Amniotic epithelial cell (primary cell): ENCODE measurements at regions not wholly inside any gene's neighbourhood (a gene's known extent, or its start where the extent isn't known, plus 50 kb on each side); places are given as distances from the start of the nearest gene placed in this dataset.
A peak's percentile ranks its signal among the peaks of the same experiment; 100 is the strongest.

Experiments used
- DNase-seq: peaks from one replicate; pipeline ENCODE4 v3.0.0-alpha.2; 2010; ENCODE audit warnings: low read depth

DNA sequence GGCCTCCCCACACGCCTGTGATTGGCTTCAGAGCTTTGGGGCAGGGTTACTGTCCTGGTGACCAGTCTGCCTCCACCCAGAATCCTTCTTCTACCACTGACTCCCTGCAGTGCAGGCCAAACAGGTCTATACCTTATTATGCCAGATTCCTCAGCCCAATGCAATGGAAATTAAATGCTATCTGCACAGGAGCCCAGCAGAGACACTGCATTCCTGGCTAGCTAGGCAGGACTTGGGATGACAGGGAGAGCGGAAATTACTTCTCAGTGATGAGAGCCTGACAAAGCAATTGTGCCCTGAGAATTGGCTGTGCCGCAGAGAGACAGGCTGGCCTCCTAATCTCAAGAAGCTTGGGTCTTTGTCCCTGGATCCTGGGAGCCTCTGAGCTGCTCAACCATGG is 143.8 kb upstream of the NCAM1 start:
- no peak for DNase-seq

DNA sequence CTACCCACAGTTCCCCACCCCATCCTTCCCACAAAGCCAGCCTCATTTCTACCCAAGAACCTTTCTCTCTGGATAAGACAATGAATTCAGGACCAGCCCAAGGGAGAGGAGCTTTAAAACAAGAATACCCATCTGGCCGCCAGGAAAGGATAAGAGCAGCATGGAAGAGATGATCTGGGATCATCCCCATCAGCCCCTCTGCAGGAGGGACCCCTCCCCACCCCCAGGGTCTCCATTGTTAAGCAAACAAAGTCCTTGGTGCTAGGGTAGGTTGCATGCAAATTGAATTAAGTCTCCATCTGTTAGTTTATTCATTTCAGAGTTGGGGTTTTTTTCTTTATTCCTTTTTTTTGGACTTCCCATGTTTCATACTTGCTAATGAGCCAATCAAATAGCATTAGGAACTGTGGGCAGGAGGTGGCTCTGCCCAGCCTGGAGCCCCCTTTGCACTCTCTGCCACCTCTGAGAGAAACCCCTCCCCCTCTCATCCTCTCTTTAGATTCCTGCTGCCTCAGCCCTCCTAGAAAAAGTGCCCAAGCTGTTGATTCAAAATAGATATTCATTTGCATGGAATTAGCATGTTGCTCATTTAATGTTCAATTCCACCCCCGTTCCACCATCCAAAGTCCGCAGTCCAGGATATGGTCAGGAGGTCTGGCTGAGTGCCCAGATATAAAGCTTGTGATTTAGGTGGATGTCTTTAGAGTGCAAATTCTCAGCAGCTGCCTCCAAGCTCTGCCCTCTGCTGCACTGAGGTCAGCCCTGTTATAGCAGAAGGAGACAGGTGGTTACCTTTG is 138.5 kb upstream of the NCAM1 start:
- DNase-seq = peak; percentile 16

DNA sequence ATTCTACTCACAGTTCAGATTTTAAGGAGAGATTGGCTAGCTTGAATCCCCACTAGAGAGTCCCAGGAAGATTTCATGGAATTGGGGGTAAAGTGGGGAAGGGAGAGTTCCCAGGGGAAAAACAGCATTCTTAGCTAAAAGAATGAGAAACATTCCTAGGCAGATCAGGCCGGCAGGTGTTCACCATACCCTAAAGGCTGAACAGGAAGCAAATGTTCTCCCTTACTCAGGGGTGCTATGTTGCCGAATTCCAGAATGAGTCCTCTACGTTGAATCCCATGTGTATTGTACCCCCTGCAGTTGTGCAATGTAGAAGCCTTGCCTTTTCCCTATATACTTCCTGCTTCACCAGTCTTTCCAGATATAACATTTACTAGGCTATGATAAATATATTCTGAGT is 135.2 kb upstream of the NCAM1 start:
- DNase-seq = no peak

DNA sequence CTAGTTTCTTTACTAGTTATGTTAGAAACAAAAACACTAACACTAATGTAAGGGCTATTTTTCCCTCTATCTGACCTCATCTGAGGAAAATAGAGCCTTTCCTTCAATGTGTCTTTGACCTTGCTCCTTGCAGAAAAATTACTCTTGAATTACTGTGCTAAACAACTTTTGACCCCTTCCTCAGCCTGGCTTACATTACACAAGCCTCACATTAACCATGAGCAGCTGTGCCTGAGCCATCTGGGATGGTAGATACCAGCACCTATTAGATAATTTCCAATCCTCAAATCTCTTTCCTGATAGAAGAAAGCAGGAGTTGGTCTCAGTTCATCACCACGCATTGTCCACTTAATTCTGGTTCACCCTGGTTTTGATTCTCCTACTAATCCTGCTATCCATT is 134.4 kb upstream of the NCAM1 start:
- DNase-seq = no peak

DNA sequence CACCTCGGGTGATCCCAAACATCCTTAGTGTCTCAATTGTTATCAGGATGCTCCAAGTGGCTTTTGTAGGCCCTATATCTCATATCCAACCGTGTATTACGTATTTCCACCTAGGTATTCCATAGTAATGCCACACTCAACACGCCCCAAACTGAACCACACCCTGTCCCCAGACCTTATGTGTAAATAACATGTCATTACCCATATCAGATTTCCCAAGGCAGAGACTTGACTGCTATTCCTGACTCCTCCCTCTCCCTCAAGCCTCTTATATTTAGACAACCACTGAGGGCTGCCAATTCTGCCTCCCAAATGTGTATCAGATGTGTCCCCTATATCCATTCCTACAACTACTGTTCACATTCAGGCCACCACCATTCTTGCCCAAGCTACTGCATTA is 132.8 kb upstream of the NCAM1 start:
- DNase-seq = no peak

DNA sequence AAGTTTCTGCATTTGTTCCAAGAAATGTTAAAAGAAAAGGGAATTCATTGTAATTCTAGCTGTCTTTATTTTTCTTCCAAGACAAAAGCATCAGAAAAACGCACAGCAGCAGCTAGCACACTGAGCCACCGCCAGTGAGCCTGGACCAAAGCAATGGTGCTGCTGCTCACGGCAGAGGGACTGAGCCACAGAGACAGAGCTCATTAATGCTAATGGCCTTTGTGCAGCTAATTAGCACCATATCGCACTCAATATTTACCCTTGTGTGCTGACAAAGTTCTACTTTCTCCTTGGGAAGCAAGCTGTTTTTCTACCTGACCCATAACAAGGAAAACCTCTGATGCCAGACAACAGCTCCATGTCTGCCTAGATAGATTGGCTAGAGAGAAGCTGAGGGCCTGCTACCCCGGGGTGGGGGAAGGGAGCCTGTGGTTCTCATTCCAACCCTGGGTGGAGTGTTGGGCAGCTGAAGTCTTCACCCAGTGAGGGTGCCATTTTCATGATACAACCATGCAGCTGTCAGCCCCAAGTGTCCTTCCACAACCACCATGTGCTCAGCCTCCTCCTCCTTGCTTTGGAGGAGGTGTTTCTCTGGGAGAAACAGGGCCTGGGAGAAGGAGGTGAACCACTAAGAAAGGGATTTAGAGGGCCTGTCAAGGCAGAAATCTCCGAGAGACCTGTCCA is 131.1 kb upstream of the NCAM1 start:
- no peak for DNase-seq

DNA sequence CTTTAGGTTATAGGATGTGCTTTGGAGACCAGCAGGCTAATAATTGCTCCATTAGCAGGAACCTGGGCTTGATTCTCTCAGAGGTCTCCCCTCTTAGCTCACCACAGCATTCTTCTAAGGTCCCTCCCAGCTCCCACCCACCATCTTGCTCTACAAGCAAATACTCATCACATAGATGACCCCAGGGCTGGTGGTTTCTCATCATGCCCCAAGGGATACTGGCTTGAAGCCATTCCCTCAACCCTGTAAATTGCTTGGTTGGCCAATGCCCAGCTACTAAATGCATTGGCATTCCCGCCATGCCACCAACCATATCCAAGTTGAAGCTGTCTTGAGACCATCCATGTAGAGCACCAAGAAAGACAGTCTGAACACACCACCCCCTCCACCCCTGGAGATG is 130.2 kb upstream of the NCAM1 start:
- DNase-seq = no peak

DNA sequence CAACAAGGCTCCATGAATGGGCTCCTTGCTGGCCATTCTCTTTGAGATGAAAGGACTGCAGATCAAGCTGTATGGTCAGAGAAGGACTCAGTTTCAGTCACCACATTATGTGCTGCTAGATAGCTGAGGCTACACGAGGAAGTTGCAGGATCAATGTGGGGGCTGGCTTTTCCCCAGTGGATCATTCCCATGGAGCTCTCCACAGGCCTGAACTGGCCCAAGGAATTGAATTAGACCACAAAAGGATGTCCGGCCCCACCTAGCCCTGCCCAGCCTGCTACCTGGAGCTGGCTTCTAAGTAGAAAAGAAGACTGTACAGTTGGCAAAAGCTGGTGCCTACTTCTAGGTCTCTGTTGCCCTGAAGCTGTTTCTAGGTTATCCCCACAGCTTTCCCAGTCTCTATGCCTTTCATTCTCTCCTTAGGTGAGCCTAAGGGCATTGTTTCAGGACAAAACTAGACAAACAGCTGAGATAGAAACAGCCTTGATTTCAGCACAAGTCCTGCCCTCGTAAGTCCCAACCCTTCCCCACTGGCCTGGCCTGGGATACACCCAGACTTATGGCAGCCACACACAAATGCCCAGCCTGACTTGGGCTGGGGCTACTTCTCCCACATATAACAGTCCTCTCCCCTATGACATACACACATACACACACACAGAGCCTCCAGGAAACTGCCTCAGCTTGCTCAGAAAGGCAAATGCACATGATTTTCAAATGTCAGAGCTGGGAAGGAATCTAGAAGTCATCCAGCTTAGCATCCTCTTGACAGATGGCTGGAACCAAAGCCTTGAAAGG is 129.1 kb upstream of the NCAM1 start:
- no peak for DNase-seq

DNA sequence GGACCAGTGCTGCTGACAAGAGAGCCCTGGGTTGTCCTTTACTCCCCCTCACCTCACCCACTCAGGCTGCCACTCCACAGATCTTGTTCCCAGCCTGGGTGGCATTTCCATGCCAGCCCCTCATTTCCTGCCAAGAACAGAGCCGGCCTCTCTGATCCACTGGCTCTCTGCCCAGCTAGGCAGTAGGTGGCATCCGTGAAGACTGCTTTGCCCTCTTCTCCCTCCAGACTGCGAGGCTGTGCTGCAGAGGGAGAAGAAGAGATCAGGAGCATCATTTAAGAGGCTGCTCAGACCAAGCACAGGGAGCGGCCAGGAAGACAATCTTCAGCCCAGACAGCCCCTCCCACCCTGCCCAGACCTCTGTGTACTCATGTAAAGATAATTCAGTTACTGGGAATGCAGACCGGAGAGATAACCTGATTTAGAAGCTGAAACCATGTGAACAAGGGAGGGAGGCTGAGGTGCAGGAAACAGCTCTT is 126.9 kb upstream of the NCAM1 start:
- DNase-seq = peak; percentile 27

DNA sequence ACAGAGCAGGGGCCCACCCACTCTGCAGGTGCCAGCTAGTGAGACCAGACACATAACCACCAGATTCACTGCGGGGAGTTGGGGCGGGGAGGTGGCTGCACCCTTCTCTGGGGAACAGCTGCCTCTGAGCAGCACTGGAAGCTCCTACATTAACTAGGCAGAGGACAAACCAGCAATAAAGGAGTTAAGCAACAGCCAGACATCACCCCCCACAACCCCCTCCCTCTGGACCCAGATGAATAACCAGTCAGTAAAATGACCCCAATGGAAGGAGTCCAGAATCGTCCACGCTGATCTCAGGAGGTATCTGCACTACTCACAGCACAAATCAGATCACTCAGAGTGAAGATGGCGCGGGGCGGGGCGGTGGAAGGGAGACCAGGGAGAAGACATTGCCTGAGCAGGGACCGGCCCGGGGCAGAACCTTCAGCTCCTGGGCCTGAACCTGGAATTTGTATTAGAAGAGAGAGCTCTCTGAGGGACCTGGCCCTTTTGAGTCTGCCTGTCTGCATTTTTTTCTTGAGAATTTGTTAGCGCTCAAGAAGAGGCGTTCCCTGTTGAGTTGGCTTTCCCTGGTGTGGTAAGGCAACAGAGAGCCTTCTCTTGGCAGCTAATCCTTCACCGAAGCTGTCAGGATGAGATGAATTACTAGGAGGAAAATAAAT is 125.5 kb upstream of the NCAM1 start:
- no peak for DNase-seq

DNA sequence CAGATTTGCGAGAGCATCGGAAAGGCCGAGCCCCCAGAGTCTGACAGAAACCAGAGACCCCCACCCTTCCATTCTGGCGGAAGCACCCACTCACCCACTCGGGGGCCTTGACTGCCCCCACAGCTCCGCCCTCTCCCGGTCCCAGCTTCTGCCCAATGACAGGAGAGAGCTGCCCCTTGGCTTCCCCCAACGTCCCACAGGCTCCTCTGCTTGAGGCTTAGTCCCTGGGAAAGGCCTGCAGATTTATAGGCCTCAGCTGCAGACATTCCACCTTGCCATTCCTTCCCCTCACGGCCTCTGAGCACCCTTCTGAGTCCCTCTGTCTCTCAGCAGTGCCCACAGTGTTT is 125.0 kb upstream of the NCAM1 start:
- DNase-seq = no peak

DNA sequence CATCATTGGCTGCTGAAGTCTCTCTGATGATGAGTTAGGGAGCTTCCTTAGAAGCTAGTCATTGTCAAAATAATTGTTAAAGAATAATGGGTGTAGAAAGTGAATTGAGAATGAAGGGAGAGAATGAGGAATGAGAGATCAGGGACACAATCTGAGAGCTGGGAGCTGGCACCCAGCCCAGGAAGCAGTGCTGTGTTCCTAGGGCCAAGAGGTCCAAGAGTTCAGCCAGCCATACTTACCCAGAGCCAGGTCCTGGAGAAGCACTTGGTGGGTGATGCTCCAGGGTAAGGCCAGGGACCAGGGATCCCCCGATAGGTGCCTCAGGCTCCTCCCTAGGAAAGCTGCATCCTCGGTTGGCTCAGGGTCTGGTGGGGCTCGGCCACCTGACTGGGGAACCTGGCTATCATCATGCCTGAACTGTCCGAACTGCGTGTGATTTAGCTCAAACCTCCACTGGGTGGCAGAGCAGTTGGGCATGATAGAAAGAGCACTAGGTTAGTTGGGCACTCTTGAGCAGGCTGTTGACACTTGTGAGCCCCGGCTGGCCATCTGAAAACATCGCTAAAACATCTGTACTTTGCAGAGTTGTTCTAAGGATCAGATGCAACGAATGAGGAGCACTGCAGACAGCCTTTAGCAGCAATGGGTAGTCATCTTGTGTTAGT is 123.9 kb upstream of the NCAM1 start:
- peak; percentile 10 for DNase-seq

DNA sequence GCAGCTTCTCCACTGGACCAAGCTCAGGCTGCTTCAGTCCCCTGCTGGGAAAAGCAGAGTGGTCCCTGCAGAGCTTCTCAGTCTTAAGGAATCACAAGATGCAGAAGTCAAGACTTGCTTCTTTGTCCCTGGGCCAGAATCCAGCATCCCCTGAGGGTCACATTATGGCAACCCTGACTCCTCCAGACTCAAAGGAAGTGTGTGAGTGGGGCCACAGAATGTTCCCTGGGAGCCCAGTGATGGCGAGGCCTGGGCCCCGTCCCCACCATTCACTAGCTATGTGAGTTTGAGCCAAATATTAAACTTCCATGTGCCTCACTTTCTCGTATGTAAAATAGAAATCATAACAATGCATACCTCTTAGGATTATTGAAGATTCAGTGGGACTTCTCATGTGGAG is 122.2 kb upstream of the NCAM1 start:
- no peak for DNase-seq

DNA sequence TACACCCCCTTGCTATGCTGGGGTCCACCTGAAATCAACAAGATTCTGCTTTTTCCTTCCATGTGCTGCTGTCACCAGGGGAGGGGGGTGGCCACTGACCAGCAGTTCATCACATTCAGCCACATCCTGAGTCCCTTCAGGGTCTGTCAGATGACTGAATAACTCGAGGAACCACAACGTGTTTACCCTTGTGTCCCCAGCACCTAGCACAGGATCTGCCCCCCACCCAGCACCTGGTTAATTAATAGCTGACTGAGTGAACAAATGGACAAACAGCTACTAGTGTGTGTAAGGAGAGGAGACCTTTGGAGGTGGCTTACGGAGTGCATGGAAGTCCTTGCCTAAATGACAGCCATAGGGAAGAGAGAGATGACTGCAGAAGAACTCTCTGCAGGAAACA is 119.5 kb upstream of the NCAM1 start:
- no peak for DNase-seq

DNA sequence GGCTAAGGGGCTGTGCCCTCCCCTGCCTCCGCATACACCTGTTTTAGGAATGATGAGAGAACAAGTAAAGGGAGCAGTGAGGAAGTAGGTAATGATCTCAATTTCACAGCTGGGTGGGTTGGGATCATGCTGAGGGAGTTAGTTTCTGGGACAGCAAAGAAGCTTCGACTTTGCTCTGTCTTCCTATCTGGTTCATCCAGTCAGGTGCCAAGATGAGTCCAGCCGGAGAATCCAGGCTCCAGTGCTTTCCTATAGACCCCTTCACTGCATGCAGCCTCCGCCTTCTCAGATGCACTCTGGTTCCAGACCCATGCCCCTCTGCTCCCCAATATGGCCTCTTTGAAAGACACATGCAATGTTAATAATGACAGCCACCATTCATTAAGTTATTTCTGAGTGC is 119.1 kb upstream of the NCAM1 start:
- no peak for DNase-seq

DNA sequence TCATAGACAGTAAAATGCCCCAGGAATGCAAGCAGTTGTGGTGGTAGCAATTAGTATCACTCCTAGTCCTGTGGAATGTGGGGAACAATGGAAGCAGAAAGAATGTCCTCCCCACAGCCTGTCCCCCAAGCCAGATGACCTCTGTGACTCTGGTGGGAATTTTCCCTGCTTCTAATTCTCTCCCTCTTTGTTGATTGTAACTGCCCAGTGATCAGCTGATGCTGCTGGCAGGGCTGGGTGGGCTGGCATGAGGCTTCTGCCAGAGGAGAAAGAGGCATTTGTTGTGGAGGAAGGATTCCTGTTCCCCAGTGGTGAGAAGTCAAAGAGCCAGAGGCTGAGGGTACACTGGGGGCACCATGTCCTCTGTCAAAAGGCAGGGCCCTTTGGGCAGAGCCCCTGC is 116.7 kb upstream of the NCAM1 start:
- DNase-seq = no peak

DNA sequence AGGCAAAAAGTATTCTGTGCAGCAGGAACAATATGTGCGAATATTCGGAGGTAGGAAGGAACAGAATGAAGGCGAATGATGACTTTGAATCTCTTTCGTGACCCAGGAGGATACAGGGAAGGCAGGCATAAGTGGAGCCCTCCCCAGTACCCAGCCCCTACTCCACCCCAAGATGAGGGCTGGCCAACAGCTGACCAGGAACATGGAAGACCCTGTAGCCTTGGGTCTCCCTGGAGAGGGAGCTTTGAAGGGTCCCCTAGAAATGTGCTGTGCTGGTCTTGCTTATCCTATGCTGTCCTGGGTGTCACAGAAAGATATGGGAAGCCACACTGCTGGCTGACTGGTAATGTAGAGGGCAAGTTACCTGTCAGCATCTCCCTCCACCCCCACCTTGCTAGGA is 113.7 kb upstream of the NCAM1 start:
- no peak for DNase-seq

DNA sequence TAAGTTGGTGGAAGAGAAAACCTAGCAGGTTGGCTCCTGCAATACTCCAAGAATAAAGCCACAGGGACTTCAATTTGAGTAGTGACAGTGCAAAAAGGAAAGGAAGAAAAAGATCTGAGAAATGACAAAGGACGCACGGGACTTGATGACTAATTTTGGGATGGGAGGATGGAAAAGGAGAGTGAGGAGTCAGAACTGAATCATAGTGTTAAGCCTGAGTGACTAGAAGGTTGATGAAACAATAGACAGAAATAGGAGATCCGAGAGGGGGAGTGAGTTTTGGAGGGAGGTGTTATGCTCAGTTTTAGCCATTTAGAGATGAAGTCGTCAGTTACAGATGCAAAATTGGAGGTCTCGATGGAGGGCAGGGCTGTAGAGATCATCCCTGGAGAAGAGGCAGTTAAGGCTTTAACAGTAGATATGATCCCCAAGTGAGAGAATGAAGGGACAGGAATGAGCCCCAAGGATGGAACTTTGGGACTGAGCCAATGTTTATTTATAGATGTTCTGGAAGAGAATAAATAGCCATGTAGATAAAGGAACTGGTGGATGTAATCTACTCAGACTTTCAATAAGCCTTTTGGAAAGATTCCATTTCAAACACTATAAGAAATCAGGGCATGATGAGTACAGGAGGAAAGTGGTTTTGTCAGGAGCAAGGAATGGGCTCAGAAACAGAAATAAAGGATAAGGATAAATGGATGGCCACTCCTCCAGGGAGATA is 108.9 kb upstream of the NCAM1 start:
- no peak for DNase-seq

DNA sequence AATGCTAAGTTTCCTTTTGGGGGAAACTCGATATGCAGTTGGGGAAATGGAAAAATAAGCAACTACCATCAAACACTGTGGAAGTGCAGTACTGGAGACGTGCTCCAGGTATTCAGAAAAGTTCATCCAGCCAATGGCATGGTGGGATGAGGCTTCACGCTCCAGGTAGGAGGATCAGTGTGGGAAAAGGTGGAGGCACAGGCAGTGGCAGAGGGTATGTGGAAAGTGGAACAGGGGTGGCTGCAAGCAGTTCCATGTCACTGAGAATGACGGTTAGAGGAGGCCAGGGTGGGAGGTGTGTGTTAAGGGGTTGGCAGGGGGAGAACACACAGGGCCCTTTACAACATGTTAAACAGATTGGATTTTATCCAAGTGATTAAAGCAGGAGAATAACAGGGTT is 105.1 kb upstream of the NCAM1 start:
- no peak for DNase-seq

DNA sequence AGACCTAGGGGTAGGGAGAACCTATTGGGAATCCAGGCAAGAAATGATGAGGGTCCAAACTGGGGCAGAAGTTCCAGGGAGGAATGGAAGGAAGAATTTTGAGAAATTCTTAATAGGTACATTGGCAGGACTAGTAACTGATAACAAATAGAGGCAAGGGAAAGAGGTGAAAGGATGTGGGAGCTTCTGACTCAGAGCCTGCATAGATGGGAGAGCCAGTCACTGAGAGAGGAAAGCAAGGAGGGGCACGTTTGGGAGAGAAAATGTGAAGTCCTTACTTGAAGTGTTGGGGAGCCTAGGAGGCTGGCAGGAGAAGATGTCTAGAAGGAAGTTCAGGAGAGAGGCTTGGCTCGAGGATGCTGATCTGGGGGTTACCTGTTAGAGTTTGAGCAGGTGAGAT is 104.6 kb upstream of the NCAM1 start:
- no peak for DNase-seq

DNA sequence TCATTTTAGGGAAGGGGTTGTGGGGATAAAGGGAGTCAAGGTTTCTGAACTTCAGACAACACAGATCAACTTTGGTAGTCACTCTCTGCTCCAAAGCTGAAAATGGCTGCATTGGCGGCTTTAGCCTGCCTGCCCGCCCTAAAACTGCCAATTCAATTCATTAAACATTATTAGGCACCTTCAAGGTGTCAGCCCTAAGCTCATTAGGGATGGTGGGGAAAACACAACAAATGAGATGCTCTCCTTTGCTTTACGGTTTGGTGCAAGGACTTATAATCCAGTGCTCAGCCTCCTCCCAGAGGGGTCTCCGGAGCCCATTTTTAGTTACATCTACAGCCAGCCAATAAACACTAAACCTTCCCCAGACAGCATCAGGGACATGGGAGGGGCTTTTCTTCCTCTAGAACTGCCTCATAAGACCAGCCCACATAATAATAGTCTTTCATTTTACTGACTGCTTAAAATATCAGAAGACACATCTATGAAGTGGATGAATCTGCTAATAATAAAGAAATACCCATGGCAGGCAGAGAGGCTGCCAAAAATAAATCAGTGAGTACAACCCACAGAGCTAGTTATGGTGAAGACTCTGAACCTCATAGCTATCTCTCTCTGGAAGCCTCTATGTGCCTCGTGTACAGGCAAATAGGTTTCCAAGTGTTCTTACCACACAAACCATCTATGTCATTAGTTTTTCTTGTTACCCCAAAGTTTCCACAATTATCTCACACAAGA is 102.8 kb upstream of the NCAM1 start:
- DNase-seq = no peak
